ENCODE measurements at regions not wholly inside any gene's neighbourhood (a gene's known extent, or its start where the extent isn't known, plus 50 kb on each side); places are given as distances from the start of the nearest gene placed in this dataset.

DNA sequence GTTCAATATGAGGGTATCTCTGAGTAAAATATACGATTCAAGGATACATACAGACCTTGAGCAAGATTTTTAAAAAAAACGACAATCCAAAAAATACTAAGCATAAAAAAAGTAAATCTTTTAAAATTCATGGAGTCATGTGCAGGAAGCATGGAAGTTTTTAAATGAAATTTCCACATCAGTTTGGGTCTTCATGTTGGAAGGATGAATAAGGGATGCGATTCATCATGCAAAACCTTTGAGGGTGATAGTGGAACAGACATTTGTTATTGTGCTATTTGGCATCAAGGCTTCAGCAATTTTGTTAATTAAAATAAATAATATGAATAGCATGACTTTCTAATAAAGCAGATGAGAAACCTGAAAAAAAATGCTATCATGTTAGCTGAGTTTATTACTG lies 815.0 kb upstream of the PCDH10 start:
- TF ChIP-seq, protein P1, sequence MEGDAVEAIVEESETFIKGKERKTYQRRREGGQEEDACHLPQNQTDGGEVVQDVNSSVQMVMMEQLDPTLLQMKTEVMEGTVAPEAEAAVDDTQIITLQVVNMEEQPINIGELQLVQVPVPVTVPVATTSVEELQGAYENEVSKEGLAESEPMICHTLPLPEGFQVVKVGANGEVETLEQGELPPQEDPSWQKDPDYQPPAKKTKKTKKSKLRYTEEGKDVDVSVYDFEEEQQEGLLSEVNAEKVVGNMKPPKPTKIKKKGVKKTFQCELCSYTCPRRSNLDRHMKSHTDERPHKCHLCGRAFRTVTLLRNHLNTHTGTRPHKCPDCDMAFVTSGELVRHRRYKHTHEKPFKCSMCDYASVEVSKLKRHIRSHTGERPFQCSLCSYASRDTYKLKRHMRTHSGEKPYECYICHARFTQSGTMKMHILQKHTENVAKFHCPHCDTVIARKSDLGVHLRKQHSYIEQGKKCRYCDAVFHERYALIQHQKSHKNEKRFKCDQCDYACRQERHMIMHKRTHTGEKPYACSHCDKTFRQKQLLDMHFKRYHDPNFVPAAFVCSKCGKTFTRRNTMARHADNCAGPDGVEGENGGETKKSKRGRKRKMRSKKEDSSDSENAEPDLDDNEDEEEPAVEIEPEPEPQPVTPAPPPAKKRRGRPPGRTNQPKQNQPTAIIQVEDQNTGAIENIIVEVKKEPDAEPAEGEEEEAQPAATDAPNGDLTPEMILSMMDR (IDR thresholded peaks at IDR 0.05; ENCODE audit: borderline replicate concordance, extremely low read depth, low read length, poor library complexity, severe bottlenecking) = no peak
- TF ChIP-seq EZH2 (IDR thresholded peaks at IDR 0.05; ENCODE audit: borderline replicate concordance, low read depth, low read length, severe bottlenecking) = no peak
